GM23338 (cell line): ENCODE measurements at regions not wholly inside any gene's neighbourhood (a gene's known extent, or its start where the extent isn't known, plus 50 kb on each side); places are given as distances from the start of the nearest gene placed in this dataset.

Source experiments
- ATAC-seq: fragments of 200-7000 bp; cut with Tn5 transposase; 3 replicates; pipeline ENCODE4 v1.9.1; 2020
- DNase-seq: peaks from one replicate; pipeline ENCODE4 v3.0.0-alpha.2; 2015; ENCODE audit warnings: low spot score
- H2AFZ ChIP-seq: fragments of 200-600 bp; sonication (generic); 2 replicates; pipeline ENCODE4 v1.8.0; 2016; ENCODE audit warnings: antibody characterized with exemption, mild to moderate bottlenecking, moderate library complexity
- H3F3A ChIP-seq: fragments of 200-600 bp; sonication (generic); replicated peaks from 2 replicates; pipeline ENCODE4 v1.8.0; 2017; ENCODE audit warnings: antibody characterized with exemption, mixed run types, low read depth
- H3K27ac ChIP-seq: fragments of 200-600 bp; sonication (generic); 2 replicates; pipeline ENCODE4 v1.6.1; 2016; ENCODE audit warnings: low read depth
- H3K27me3 ChIP-seq: fragments of 200-600 bp; sonication (generic); 2 replicates; pipeline ENCODE4 v1.8.0; 2016; ENCODE audit warnings: mild to moderate bottlenecking, mixed run types, moderate library complexity; ENCODE audit not compliant: insufficient read depth
- H3K36me3 ChIP-seq: fragments of 200-600 bp; sonication (generic); 2 replicates; pipeline ENCODE4 v1.8.0; 2016; ENCODE audit warnings: mild to moderate bottlenecking; ENCODE audit not compliant: insufficient read depth
- H3K4me1 ChIP-seq: fragments of 200-600 bp; sonication (generic); 2 replicates; pipeline ENCODE4 v1.8.0; 2016; ENCODE audit warnings: mild to moderate bottlenecking, moderate library complexity; ENCODE audit not compliant: insufficient read depth
- H3K4me2 ChIP-seq: fragments of 200-600 bp; sonication (generic); 2 replicates; pipeline ENCODE4 v1.7.1; 2017; ENCODE audit warnings: mixed run types
- H3K4me3 ChIP-seq: fragments of 200-600 bp; sonication (generic); 2 replicates; pipeline ENCODE4 v1.6.1; 2016; ENCODE audit warnings: mixed run types
- H3K79me2 ChIP-seq: fragments of 200-600 bp; sonication (generic); replicated peaks from 2 replicates; pipeline ENCODE4 v1.8.0; 2017; ENCODE audit warnings: mild to moderate bottlenecking; ENCODE audit not compliant: insufficient read depth
- H3K9me2 ChIP-seq: fragments of 200-600 bp; sonication (generic); 2 replicates; pipeline ENCODE4 v1.8.0; 2017; ENCODE audit not compliant: insufficient read depth
- H4K20me1 ChIP-seq: fragments of 200-600 bp; sonication (generic); replicated peaks from 2 replicates; pipeline ENCODE4 v1.8.0; 2017; ENCODE audit warnings: mild to moderate bottlenecking; ENCODE audit not compliant: insufficient read depth
- H3K27ac Mint-ChIP-seq: 2 replicates; pipeline ENCODE4 v1.8.0; 2020; ENCODE audit warnings: inconsistent platforms, mild to moderate bottlenecking, moderate library complexity, mixed read lengths
- H3K27me3 Mint-ChIP-seq: 3 replicates; pipeline ENCODE4 v1.8.0; 2022; ENCODE audit warnings: low read depth, mild to moderate bottlenecking, moderate library complexity, mixed read lengths, inconsistent platforms; ENCODE audit not compliant: insufficient read depth, poor library complexity
- H3K36me3 Mint-ChIP-seq: 3 replicates; pipeline ENCODE4 v1.8.0; 2021; ENCODE audit warnings: low read depth, mild to moderate bottlenecking, inconsistent platforms, moderate library complexity, mixed read lengths
- H3K4me1 Mint-ChIP-seq: 3 replicates; pipeline ENCODE4 v1.8.0; 2020; ENCODE audit warnings: mild to moderate bottlenecking, inconsistent platforms, mixed read lengths
- H3K4me3 Mint-ChIP-seq: 3 replicates; pipeline ENCODE4 v1.8.0; 2021; ENCODE audit warnings: moderate library complexity, mild to moderate bottlenecking, inconsistent platforms, mixed read lengths
- H3K9me3 Mint-ChIP-seq: 3 replicates; pipeline ENCODE4 v1.8.0; 2020; ENCODE audit warnings: moderate library complexity, mild to moderate bottlenecking, inconsistent platforms, mixed read lengths
- CREB1 ChIP-seq: fragments of 250-450 bp; sonication (Bioruptor Pico); IDR thresholded peaks from 2 replicates; pipeline ENCODE4 v1.5.0; 2020; ENCODE audit warnings: low read depth, mild to moderate bottlenecking, moderate library complexity
- CTCF ChIP-seq, 2 experiments: fragments of 200-600 bp in 1 of 2; sonication (generic) in 1 of 2; conservative IDR thresholded peaks; 2 replicates each; pipeline versions ENCODE4 v1.5.1 to v1.6.1; 2016 to 2017; ENCODE audit warnings: antibody characterized with exemption in 2 of 2, low read depth in 2 of 2, mild to moderate bottlenecking in 2 of 2, moderate library complexity in 1 of 2
- ETS1 ChIP-seq: IDR thresholded peaks from 2 replicates; pipeline ENCODE4 v1.6.1; 2016; ENCODE audit warnings: antibody characterized with exemption
- EZH2 ChIP-seq: fragments of 200-600 bp; sonication (generic); IDR thresholded peaks from one replicate; pipeline ENCODE4 v1.8.0; 2017; ENCODE audit warnings: antibody characterized with exemption, mild to moderate bottlenecking, low read depth; ENCODE audit not compliant: unreplicated experiment
- EZH2phosphoT487 ChIP-seq: fragments of 200-600 bp; sonication (generic); IDR thresholded peaks from one replicate; pipeline ENCODE4 v1.8.1; 2018; ENCODE audit warnings: antibody characterized with exemption; ENCODE audit not compliant: unreplicated experiment
- JUNB ChIP-seq: IDR thresholded peaks from one replicate; pipeline ENCODE4 v1.6.1; 2016; ENCODE audit warnings: antibody characterized with exemption; ENCODE audit not compliant: unreplicated experiment
- NANOG ChIP-seq: IDR thresholded peaks from 2 replicates; pipeline ENCODE4 v1.6.1; 2016; ENCODE audit warnings: antibody characterized with exemption, borderline replicate concordance
- POLR2AphosphoS5 ChIP-seq: IDR thresholded peaks from 2 replicates; pipeline ENCODE4 v1.6.1; 2016; ENCODE audit warnings: antibody characterized with exemption, low read depth
- REST ChIP-seq: IDR thresholded peaks from one replicate; pipeline ENCODE4 v1.6.1; 2018; ENCODE audit warnings: antibody characterized with exemption; ENCODE audit not compliant: unreplicated experiment
- STAT1 ChIP-seq: IDR thresholded peaks from one replicate; pipeline ENCODE4 v1.6.1; 2016; ENCODE audit warnings: antibody characterized with exemption; ENCODE audit not compliant: unreplicated experiment
- ZNF114 ChIP-seq: fragments of 250-450 bp; sonication (Bioruptor Pico); IDR thresholded peaks from 2 replicates; pipeline ENCODE4 v1.5.0; 2020; ENCODE audit warnings: mild to moderate bottlenecking, moderate library complexity
- ZNF331 ChIP-seq: fragments of 250-450 bp; sonication (Bioruptor Pico); IDR thresholded peaks from 2 replicates; pipeline ENCODE4 v1.5.0; 2020; ENCODE audit warnings: low read depth, mild to moderate bottlenecking, moderate library complexity
- ZNF462 ChIP-seq: fragments of 250-450 bp; sonication (Bioruptor Pico); IDR thresholded peaks from 2 replicates; pipeline ENCODE4 v1.5.0; 2020; ENCODE audit warnings: mild to moderate bottlenecking, moderate library complexity

GRCh38 chr7:73966062-73966940 lies 61.7 kb upstream of the ELN start:
- Histone ChIP-seq H3K79me2 (no peaks in the 10 kb centered on the region), H3K36me3 (no peaks in the 10 kb centered on the region), H3K27me3 (no peaks in the 10 kb centered on the region), H3K27ac (no peak overlapping the region), H4K20me1 (no peaks in the 10 kb centered on the region), H3F3A (no peaks in the 10 kb centered on the region), H3K4me3 (no peak overlapping the region), H2AFZ (no peak overlapping the region), H3K9me2 (0 out of 2 replicates have a peak, but pooled peaks cover 3% of the 10 kb centered on the region), H3K4me1 (no peaks in the 10 kb centered on the region), H3K4me2 (no peak overlapping the region)
- Mint-ChIP-seq H3K36me3 (peaks cover 20% of the 10 kb centered on the region; the same call in 2 of the 3 replicates), H3K4me1 (peaks cover 1% of the 10 kb centered on the region; the same call in 2 of the 3 replicates), H3K27me3 (peaks cover 12% of the 10 kb centered on the region), H3K4me3 (no peak overlapping the region), H3K27ac (no peak overlapping the region), H3K9me3 (peaks cover 35% of the 10 kb centered on the region)
- DNase-seq (no peak), ATAC-seq (no peak)
- TF ChIP-seq ETS1 (no peak), NANOG (no peak), POLR2AphosphoS5 (no peak), CTCF (conservative IDR thresholded peaks at IDR 0.05; ENCODE audit: low read depth in 2 of 2) (no peak), STAT1 (no peak), ZNF462 (CRISPR knock-in tag) (no peak), ZNF331 (CRISPR knock-in tag) (no peak), EZH2phosphoT487 (no peak), EZH2 (no peak), CREB1 (CRISPR knock-in tag) (no peak), JUNB (no peak), REST (no peak), ZNF114 (CRISPR knock-in tag) (no peak)
